Gastroesophageal sphincter (tissue), 4 donors: ENCODE measurements at regions not wholly inside any gene's neighbourhood (a gene's known extent, or its start where the extent isn't known, plus 50 kb on each side); places are given as distances from the start of the nearest gene placed in this dataset.
"Not testable (repeated sequence)": the region's sequence is repeated elsewhere in the genome, so short reads cannot be mapped to it uniquely, and the experiment has no call there.

Experiments used
- ATAC-seq: fragments of 150-250 bp; one replicate; pipeline ENCODE4 v1.9.1; 2016; ENCODE audit warnings: mild to moderate bottlenecking, moderate library complexity
- H3K27ac ChIP-seq, 4 donors: fragments of 200-600 bp; sonication (generic) in 3 of 4; 1 replicate in 3 of 4; 2 replicates in 1 of 4; pipeline ENCODE4 v1.5.1; 2016 to 2019
- H3K27me3 ChIP-seq: fragments of 200-600 bp; sonication (generic); one replicate; pipeline ENCODE4 v1.5.1; 2019
- H3K36me3 ChIP-seq, 2 donors: fragments of 200-600 bp; sonication (generic); one replicate each; pipeline ENCODE4 v1.5.1; 2019; ENCODE audit warnings: control low read depth in 1 of 2
- H3K4me1 ChIP-seq, 3 donors: fragments of 200-600 bp; sonication (generic); 1 replicate in 2 of 3; 2 replicates in 1 of 3; pipeline ENCODE4 v1.5.1; 2016 to 2019; ENCODE audit warnings: control low read depth in 2 of 3
- H3K4me3 ChIP-seq, 2 donors: fragments of 200-600 bp; sonication (generic); one replicate each; pipeline ENCODE4 v1.5.1; 2019; ENCODE audit warnings: mild to moderate bottlenecking in 1 of 2, moderate library complexity in 1 of 2
- H3K9me3 ChIP-seq, 3 donors: fragments of 200-600 bp; sonication (generic); one replicate each; pipeline ENCODE4 v1.5.1; 2017 to 2019; ENCODE audit warnings: control low read depth in 2 of 3
- EP300 ChIP-seq: sonication (generic); formaldehyde crosslinking; IDR thresholded peaks from one replicate; pipeline ENCODE4 v1.6.1; 2017; ENCODE audit warnings: antibody characterized with exemption, mild to moderate bottlenecking
- POLR2A ChIP-seq, 2 donors: fragments of 450-650 bp; IDR thresholded peaks; one replicate each; pipeline ENCODE4 v1.6.1; 2017; ENCODE audit warnings: antibody characterized with exemption in 2 of 2, mild to moderate bottlenecking in 2 of 2, moderate library complexity in 1 of 2
- POLR2AphosphoS5 ChIP-seq: sonication (generic); formaldehyde crosslinking; IDR thresholded peaks from one replicate; pipeline ENCODE4 v1.6.1; 2017; ENCODE audit warnings: antibody characterized with exemption
- WGBS, 2 donors: methylation state at CpG; one replicate each; pipeline ENCODE4 v1.1.5; 2018; ENCODE audit warnings: low coverage in 1 of 2; 5-methylcytosine and 5-hydroxymethylcytosine counted together
- TF ChIP-seq, protein P1 (sequence below), 4 experiments: fragments of 200-600 bp in 2 of 4; fragments of 450-650 bp in 2 of 4; sonication (generic) in 1 of 4; IDR thresholded peaks; one replicate each; pipeline ENCODE4 v1.5.1; 2017 to 2019; ENCODE audit warnings: antibody characterized with exemption in 4 of 4, mild to moderate bottlenecking in 2 of 4, moderate library complexity in 2 of 4

DNA sequence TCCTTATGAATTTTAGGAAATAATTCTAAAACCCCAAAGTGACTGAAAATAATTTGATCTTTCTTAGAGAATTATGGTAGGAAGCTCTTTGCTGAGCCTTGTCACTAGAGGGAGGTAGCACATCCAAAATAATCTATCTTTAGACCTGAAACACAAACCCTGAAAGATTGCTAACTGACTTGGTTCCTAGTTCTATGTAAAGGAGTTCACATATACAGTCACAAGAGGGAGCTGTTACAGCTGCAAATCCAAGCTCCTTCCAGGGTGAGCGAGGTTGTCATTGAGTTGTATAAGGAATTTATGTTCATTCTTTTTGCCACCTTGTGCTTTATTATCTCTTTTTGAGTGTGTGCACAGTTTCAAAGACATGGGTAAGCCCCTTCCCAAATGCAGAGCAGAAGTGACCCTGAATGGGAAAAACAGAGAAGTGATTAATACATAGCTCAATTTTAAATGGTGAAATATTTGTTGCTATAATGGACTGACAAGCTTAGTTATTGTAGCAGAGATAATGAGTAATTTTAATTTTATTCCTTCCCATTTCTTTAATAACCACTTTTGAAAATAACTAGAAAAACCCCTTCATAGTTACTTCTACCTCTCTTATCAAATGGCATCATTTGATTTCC is 387.9 kb downstream of the DAD1 start:
- WGBS, 2 donors = 0% methylated on average over 1 of the region's 1 CpG; no CpG with 5 or more reads in 1 of the 2 donors
- Histone ChIP-seq H3K27ac (no peak overlapping the region), H3K4me1 (no peaks in the 10 kb centered on the region), H3K9me3 (peaks cover 0 to 10% (median 0%) of the 10 kb centered on the region in 3 donors), H3K36me3 (no peaks in the 10 kb centered on the region), H3K4me3 (no peak overlapping the region), H3K27me3 (no peaks in the 10 kb centered on the region)
- TF ChIP-seq, protein P1, sequence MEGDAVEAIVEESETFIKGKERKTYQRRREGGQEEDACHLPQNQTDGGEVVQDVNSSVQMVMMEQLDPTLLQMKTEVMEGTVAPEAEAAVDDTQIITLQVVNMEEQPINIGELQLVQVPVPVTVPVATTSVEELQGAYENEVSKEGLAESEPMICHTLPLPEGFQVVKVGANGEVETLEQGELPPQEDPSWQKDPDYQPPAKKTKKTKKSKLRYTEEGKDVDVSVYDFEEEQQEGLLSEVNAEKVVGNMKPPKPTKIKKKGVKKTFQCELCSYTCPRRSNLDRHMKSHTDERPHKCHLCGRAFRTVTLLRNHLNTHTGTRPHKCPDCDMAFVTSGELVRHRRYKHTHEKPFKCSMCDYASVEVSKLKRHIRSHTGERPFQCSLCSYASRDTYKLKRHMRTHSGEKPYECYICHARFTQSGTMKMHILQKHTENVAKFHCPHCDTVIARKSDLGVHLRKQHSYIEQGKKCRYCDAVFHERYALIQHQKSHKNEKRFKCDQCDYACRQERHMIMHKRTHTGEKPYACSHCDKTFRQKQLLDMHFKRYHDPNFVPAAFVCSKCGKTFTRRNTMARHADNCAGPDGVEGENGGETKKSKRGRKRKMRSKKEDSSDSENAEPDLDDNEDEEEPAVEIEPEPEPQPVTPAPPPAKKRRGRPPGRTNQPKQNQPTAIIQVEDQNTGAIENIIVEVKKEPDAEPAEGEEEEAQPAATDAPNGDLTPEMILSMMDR (IDR thresholded peaks at IDR 0.05) = peak in 3 of 4 experiments; percentile 10 to 51 (median 21)
- TF ChIP-seq POLR2A (IDR thresholded peaks at IDR 0.05) (no peak), POLR2AphosphoS5 (no peak), EP300 (no peak)
- no peak for ATAC-seq

DNA sequence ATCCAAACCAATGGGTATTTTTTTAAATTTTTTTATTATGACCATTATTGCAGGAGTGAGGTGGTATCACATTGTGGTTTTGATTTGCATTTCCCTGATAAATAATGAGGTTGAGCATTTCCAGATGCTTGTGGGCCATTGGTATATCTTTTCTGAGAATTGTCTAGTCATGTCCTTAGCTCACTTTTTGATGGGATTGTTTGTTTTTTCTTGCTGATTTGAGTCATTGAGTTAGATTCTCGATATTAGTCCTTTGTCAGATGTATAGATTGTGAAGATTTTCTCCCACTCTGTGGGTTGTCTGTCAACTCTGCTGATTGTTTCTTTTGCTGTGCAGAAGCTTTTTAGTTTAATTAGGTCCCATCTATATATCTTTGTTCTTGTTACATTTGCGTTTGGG is 388.9 kb downstream of the DAD1 start:
- not testable (repeated sequence) for H3K36me3 ChIP-seq, ATAC-seq, H3K4me1 ChIP-seq, H3K4me3 ChIP-seq, H3K27ac ChIP-seq, H3K27me3 ChIP-seq, H3K9me3 ChIP-seq
- 91 to 93% methylated on average over 2 of the region's 2 CpGs for WGBS, 2 donors

DNA sequence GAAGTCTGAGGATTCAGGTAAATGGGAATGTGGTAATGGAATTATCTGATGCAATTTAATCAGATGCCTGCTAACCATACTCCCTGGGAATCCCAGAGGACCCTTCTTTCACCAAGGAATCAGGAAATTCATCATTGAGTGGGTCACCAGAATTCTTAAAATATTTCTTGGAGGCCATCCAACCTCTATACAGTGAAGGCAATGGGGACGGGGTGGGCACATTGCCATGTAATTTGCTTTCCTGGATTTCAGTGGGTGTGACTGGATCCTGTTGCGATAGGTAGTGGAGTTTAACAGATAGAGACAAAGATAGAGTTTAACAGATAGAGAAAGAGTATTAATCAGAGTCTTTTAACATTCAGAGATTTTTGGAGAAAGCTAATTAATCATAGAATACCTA is 394.4 kb downstream of the DAD1 start:
- H3K9me3 ChIP-seq = peaks cover 0 to 10% (median 0%) of the 10 kb centered on the region in 3 donors
- peaks cover 0 to 10% (median 0%) of the 10 kb centered on the region in 3 donors for H3K4me1 ChIP-seq
- ATAC-seq = no peak
- 51 to 60% methylated on average over 1 to 2 of the region's 2 CpGs for WGBS, 2 donors
- no peaks in the 10 kb centered on the region for H3K27me3 ChIP-seq
- H3K36me3 ChIP-seq = no peaks in the 10 kb centered on the region
- no peak overlapping the region for H3K27ac ChIP-seq
- H3K4me3 ChIP-seq = no peak overlapping the region
- TF ChIP-seq POLR2A (IDR thresholded peaks at IDR 0.05) = no peak
- TF ChIP-seq EP300 = no peak
- no peak for TF ChIP-seq POLR2AphosphoS5
- TF ChIP-seq, protein P1 (IDR thresholded peaks at IDR 0.05) = no peak

DNA sequence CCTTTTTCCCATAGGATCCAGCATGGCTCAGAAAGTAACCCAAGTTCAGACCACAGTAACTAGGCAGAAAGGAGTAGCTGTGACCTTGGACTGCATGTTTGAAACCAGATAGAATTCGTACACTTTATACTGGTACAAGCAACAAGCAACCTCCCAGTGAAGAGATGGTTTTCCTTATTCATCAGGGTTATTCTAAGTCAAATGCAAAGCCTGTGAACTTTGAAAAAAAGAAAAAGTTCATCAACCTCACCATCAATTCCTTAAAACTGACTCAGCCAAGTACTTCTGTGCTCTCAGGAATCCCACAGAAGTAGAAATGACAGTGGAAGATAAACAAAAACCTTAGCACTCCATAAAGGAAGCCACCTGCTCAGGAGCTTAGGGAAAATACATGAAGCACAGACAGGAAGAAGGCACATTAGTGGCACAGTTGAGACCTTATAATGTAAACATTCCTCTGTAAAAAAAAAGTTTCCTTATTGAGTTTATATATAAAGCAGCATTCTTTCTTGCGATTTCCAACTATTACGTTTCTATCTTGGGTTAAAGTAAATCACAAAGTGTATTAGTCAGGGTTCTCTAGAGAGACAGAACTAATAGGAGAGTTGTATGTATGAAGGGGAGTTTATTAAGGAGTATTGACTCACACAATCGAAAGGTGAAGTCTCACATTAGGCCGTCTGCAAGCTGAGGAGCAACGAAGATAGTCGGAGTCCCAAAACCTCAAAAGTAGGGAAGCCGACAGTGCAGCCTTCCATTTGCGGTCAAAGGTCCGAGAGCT is 398.4 kb downstream of the DAD1 start:
- Histone ChIP-seq H3K27ac (peak overlapping the region in 1 of 4 donors; percentile 6), H3K4me1 (peaks cover 0 to 10% (median 0%) of the 10 kb centered on the region in 3 donors), H3K27me3 (no peaks in the 10 kb centered on the region), H3K4me3 (no peak overlapping the region), H3K9me3 (no peaks in the 10 kb centered on the region), H3K36me3 (no peaks in the 10 kb centered on the region)
- 49 to 51% methylated on average over 9 to 10 of the region's 10 CpGs for WGBS, 2 donors
- TF ChIP-seq POLR2A (IDR thresholded peaks at IDR 0.05) (no peak), POLR2AphosphoS5 (no peak), EP300 (no peak)
- TF ChIP-seq, protein P1 (IDR thresholded peaks at IDR 0.05) = no peak
- no peak for ATAC-seq

DNA sequence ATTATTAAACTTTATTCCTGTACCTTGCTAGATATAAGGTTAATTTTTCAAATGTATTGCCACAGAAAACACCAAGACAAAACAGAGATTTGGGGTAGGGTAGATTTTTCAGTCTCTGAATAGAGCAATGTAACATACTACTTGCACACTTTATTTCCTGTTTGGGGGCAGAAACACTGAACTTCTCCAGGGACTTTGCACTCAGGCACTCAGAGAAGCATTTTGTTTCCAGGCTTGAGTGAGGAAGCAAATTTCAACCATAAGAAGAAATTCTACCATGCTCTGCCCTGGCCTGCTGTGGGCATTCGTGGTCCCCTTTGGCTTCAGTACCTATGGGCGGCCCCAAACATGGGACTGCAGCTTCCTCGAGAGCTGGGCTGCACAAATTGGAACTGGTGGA is 399.1 kb downstream of the DAD1 start:
- Histone ChIP-seq H3K36me3 (no peaks in the 10 kb centered on the region), H3K27me3 (no peaks in the 10 kb centered on the region), H3K9me3 (no peaks in the 10 kb centered on the region), H3K4me1 (peaks cover 0 to 10% (median 0%) of the 10 kb centered on the region in 3 donors), H3K4me3 (no peak overlapping the region), H3K27ac (peak overlapping the region in 1 of 4 donors; percentile 6)
- ATAC-seq = no peak
- 59 to 84% methylated on average over 2 to 3 of the region's 3 CpGs for WGBS, 2 donors
- TF ChIP-seq POLR2AphosphoS5 (no peak), EP300 (no peak), POLR2A (IDR thresholded peaks at IDR 0.05) (no peak)
- TF ChIP-seq, protein P1 (IDR thresholded peaks at IDR 0.05) = no peak
